Limb (tissue), 2 donors: ENCODE measurements at regions not wholly inside any gene's neighbourhood (a gene's known extent, or its start where the extent isn't known, plus 50 kb on each side); places are given as distances from the start of the nearest gene placed in this dataset.
"Not testable (repeated sequence)": the region's sequence is repeated elsewhere in the genome, so short reads cannot be mapped to it uniquely, and the experiment has no call there.

Experiments used
- DNase-seq, 2 donors: peaks; one replicate each; pipeline ENCODE4 v3.0.0-alpha.2; 2016; ENCODE audit errors: extremely low spot score in 2 of 2

DNA sequence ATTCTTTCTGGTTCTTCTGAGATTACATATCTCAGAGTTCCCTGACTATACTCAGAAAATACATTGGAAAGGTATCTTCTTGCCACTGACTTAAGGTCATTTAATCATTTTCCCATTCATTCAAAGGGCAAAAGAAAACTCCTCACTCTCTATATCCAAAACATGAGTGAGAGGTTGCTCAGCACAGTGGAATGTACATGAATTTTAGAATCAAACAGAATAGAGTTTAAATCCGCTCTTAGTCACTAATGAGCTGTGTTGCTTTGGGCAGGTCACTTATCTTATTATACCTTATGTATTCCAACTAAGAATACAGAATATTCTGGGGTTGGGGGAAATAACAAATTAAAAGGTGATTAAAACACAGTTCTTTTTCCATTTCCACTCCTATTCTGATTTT, 452.6 kb upstream of the KLF12 start:
- no peak for DNase-seq

DNA sequence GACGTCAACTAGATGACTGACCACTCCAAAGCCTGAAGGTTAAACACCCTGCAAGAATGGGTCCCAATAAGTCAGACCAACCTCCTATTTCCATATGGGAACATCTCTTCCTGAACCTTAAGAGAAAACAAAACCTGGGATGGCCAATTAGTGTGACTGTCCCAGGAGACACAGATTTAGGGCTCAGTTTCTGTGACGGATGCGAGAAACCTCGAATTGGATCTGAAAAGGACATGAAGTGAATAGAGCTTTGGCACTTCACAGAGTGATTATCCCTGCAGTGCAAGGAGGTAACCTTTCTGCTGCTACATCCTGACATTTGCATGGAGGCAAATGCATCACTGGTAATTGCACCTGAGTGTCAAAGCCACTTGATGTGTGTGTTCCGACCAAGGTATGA, 442.2 kb upstream of the KLF12 start:
- DNase-seq, result no peak

DNA sequence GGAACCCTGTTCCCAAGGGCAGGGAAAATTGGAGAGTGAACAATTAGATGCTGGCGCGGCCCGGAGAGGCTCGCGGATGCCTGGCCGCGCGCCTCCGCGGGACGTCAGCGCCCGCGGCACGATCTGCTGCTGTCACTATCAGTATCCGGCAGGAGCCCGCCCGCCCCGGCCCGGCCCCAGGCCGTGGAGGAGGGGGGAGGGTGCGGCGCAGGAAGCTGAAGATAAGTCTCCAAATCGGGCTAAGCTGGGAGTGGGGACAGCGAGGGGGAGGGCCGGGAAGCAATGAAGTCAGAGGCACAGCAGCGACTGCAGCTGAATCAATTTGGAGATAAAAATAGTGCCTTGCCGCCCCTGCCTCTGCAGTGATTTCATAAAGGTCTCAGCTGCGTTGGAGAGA, 441.5 kb upstream of the KLF12 start:
- DNase-seq, result peak; percentile 83 to 86

DNA sequence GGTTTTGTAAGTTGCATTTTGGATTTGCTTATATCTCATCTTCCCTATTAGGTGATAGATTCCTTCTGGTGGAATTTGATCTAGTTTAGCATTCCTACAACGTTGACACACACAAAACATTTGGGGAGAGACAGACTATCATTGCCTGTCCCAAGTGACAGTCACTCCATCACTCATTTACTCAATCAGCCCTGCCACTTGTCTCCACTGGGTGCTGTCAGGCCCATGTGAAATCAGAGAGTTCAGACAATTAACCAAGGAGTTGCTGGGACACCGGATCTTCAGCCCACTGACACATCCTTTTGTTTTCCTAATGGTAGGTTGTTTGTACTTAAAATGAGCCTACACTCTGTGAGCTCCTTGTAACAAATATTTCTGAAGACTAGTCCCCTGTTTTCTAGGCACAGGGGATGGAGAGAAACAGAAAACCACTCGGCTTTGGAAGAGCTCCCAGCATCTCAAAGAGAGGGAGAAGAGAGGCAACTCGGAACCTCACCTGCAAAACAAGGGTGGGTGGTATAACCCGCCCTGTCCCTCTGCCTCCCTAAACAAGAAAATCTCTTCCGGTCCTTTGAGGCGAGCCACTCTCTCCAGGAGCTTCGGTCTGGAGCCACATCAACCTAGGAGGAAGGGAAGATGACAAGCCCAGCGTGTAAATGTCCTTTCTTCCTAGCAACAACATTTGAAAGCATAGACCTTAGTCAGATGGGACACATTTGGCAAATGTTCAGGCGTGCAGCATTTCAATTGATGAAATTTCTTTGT, 440.9 kb upstream of the KLF12 start:
- no peak for DNase-seq

DNA sequence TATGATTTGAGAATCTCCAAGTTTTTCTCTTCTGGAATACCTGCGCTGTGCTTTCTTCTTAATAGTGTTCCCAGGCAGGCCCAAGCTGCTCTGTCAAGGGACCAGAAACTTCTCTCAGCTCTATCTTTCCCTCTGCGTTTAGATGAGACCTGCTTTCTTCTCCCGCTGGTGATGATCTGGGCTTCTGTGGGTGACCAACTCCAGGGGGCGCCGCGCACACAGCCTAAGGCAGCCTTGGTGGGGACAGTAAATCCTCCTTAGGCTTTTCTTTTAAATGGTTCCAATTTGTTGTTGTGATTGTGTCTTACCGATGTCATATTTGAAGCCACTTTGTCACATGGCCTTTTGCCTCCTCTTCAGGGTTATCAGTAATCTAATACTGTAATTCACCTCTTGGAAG, 439.4 kb upstream of the KLF12 start:
- peak in 1 of 2 donors; percentile 32 for DNase-seq

DNA sequence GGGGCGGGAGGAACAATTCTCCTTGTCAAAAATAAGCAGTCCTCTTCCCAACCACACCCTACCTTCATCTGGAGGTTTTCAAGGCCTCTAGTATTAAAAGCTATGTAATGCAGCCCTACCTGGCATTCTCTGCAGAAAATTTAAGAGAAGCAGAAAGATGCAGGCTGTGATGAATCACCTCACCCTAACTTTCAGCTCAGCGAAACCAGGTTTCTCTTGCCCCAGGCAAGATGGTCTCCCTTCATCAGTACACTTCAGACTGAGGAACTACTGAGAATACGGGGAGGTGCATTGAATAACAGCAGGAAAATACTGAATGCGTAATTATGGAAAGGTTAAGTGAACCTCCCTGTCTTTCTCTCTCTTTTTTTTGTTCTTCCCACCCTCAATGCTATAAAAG, 437.6 kb upstream of the KLF12 start:
- DNase-seq, result no peak

DNA sequence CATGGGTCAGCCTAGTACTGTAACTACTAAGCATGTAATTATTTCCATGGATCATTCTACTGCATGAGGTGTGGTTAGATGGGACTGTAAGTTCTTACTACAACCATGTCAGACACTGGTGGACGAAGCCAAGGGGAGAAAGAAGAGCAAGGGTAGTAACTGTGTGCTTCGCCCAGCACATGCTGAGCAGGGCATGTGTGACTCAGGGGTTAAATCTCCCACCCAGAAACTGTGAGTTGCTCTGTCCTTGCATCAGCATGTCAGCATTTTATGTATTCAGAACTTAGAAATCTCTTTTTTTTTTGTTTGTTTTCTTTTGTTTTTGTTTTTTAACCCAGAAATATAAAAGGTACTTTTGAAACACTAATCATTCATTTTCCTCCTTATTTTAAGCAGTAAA, 436.6 kb upstream of the KLF12 start:
- no peak for DNase-seq

DNA sequence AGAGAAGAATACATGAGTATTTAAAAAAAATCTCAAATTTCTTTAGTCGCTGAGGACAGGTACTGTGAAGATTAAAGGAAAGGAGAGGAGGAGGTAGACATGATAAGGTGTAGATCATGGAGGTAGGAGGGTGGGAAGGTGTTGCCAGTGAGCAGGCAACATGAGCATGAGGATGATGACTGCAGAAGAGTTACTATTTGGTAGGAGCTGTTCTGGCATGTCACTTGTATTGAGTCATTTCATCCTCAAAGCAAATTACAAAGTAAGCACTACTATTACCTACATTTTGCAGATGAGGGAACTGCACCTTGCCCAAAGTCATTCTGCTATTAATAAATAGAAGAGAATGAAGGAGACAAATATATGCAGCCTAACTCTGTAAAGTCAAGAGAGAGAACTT, 435.8 kb upstream of the KLF12 start:
- no peak for DNase-seq

DNA sequence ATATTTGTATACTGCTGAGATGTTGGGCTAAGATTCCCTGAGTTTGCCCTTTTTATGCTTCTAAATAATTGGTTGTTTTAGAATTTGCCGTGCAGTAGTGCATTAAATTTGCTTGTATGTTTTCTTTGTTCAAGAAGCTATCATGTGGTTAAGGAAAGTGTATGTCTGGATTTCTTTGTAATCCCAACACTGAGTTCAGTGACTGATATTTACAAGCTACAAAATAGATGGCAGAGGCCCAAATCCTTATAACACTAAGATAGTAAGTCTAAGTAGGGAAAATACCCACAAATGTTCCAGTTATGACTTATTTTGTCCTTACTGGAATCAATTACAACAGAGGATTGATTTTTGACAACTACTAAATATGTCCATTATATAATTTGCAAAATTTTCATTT, 435.0 kb upstream of the KLF12 start:
- DNase-seq, result no peak

DNA sequence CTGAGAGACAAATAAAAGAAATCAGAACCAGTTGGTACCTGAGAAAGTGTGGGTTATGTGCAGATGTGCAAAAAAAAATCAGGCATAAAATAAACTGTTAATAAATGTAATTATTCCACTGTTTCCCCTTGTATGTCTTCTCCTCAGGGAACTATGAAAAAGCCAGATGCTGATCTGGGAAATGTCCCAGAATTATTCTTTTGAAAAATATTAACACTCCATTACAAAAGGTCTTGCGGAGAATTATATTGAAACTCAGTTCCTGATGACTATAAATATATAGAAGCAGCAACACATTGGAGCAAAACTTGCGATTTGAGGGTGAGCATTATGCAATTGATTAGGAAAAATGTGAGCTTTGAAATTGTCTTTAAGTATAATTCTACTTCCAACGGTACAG, 433.3 kb upstream of the KLF12 start:
- no peak for DNase-seq

DNA sequence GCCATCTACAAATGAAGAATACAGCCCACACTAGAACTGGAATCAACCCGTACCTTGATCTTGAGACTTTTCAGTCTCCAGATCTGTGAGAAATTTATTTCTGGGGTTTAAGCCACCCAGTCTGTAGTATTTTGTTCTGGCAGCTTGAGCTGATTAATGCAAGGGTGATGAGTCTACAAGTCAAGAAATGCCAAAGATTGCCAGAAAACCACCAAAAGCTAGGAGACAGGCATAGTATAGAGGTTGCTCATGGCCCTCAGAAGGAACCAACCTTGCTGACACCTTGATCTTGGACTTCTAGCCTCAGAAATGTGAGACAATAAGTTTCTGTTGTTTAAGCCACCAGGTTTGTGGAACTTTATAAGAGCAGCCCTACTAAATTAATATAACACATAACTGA, 428.2 kb upstream of the KLF12 start:
- no peak for DNase-seq

DNA sequence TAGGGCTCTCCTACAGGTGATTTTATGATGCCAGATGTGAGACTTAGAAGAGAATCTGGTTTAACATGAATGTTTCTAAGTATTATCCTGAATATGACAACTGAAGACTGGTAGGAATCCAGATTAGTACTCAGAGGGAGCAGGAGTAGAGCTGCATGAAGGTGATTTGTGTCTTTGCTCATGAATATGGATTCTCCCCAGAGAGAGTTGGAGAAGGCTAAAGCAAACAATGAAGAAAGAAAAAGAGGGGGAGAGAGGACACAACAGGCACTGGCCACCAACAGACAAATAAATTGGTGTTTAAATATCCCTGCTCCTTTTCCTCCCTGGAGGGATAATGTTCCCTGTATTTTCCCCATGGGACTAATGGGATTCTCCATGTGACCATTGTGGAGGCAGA, 427.0 kb upstream of the KLF12 start:
- DNase-seq, result no peak

DNA sequence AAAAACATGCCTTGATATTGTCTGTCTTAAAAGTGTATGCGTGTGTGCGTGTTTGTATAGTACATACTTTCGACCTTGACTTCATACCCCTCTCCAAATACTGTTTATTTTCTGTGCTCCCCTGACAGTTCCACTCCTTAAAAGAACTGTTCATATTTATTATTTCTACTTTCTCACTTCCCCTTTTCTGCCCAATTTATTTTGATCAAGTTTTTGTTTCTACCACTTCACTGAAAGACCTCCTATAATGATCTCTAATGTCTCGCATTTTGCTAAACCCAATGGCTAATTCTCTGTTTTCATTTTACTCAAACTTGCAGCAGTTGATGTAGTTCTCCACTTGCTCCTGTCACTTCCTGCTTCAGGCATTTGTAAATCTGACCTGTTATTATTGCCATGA, 426.1 kb upstream of the KLF12 start:
- DNase-seq, result no peak

DNA sequence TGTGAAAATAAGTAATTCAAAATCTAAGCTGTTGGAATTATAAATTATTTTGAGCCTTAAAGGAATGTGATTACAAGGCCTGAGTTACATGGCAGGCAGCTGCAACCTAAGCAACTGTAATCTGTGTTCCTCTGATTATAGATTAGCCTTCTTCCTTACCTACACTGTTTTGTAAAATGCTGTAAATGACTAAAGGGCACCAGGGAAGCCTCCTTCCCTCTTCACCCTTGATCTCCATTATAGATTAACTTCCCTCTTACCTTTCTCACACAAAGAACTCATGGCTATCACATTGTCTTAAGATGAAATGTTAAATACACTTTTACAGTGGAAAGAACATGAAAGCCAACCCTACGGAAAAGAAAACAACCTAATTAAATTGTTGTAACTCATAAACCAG, 423.7 kb upstream of the KLF12 start:
- DNase-seq, result no peak

DNA sequence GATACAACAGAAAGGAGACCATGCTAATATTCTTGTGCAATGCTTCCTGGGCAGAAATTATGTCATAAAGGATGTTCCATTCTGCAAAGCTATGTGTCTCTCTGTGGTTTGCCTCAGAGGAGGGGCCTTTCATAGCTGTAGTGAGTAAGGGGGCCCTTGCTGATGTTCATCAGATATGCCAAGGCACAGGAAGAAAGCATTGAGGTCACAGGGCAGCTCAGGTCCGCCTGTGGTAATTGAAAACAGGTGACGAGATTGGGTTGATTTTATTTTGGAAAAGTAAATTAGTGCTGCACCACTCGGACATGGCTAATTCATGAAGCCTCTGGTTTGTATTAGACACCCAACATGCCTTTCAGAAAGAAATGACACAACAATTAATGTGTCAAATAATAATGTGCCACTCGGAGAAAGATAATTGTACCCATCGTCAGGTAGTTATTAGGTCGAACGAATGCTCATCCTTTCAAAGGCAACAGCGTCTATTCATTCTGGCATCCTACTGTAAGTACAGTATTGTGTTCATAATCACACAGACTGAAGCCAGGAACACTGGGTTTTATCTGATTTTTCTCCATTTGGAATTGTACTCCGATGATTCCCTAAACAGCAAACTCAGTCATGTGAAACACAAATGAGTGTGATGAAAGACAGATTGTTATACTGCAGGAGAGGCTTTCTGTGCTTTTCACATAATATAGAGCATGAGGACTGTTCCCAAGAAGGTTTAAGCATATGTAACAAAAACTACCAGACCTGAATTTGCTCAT, 421.6 kb upstream of the KLF12 start:
- no peak for DNase-seq

DNA sequence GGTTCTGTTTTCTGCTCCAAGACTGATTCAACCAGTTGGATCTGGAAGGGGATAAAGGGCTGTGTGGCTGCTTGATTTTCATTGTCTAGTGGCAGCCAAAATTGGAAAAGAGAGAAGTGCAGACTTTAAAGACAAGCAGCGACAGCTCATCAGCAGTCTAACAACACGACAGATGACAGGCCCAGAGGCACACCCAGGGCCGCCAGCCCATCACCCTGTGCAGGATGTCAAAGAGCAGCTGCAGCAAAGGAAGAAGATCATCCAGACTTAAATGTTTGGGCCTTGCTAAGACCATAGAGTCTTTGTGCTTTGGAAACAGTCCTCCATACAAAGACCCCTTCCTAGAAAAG, 421.0 kb upstream of the KLF12 start:
- DNase-seq, result peak in 1 of 2 donors; percentile 35

DNA sequence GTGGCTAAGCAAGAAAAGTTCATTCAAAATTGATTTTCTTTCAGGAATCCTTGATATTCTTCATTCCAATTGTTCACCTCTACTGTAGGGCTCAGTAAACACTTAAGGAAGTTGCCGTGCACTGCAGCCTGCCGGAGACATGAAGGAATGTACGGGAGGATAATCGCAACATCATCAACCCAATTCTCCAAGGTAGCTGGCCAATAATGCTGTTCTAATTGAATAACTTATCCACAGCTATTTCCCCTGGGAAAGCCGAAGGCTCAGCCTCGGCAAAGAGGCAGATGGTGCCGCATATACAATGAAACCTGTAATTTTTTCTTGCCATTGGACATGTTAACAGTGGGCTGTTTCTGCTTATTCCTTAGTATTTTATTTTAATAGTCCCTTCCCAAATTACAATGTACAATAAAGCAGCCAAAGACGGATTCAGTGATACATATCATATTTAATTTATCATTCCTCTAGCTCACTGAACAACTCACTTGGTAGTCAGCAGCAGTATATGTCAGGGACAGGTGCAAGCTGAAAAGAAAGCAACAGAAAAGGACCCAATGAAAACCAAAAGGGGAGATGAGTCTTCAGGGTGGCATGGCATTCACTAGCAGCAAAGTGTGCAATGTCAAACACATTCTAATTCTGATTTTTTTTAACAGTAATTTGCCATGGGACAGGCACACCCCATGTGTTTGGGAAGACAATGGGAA, 420.5 kb upstream of the KLF12 start:
- DNase-seq, result no peak

DNA sequence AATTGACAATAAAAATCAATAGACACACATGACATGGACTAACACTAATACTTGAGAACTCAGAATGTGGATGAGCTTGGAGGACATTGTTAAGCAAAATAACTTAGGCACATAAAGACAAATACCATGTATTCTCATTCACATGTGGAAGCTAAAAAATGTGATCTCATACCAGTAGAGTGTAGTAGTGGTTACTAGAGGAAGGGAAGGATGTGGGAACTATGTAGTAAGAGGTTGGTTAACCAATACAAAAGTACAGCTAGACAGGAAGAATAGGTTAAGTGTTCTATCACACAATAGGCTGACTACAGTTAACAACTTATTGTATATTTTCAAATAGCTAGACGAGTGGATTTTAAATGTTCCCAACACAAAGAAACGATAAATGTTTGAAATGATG, 415.8 kb upstream of the KLF12 start:
- DNase-seq, result no peak

DNA sequence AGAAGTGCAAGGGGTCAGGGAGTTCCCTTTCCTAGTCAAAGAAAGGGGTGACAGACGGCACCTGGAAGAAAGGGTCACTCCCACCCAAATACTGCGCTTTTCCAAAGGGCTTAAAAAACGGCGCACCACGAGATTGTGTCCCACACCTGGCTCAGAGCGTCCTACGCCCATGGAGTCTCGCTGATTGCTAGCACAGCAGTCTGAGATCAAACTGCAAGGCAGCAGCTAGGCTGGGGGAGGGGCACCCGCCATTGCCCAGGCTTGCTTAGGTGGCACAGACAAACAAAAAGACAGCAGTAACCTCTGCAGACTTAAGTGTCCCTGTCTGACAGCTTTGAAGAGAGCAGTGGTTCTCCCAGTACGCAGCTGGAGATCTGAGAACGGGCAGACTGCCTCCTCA, 402.4 kb upstream of the KLF12 start:
- not testable (repeated sequence) for DNase-seq

DNA sequence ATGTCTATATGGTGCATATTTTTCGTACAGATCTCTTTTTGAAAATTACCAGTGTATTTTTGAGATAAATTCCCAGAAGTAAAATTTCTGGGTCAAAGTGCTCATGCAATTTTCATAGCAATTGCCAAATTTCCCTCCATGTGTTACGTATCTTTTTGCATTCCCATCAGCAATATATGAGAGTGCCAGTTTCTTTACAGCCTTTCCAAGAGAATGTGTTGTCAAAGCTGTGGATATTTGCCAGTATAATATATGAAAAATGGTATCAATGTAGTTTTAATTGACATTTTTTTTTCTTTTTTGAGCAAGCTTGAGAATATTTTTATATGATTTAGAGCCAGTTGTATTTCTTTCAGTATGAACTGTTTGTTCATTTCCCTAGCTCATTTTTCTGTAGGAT, 399.0 kb upstream of the KLF12 start:
- DNase-seq, result no peak

DNA sequence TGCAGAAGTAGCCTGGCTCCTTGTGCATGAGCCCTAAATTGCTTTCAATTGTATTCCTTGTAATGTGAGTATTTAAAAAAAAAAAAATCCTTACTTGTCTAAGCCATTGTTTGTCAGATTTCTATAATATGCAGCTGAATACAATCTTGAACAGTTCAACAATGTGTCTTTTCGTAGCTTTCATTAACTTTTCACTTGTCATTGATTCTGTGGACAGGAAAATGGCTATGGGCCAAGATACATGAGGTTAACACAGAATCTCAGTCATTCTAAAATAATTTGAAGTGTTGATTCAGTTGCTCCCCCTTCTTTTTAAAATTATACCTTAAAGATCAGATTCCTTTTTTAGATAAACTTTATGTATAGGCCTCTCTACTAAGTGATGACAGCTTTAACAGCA, 395.8 kb upstream of the KLF12 start:
- no peak for DNase-seq

DNA sequence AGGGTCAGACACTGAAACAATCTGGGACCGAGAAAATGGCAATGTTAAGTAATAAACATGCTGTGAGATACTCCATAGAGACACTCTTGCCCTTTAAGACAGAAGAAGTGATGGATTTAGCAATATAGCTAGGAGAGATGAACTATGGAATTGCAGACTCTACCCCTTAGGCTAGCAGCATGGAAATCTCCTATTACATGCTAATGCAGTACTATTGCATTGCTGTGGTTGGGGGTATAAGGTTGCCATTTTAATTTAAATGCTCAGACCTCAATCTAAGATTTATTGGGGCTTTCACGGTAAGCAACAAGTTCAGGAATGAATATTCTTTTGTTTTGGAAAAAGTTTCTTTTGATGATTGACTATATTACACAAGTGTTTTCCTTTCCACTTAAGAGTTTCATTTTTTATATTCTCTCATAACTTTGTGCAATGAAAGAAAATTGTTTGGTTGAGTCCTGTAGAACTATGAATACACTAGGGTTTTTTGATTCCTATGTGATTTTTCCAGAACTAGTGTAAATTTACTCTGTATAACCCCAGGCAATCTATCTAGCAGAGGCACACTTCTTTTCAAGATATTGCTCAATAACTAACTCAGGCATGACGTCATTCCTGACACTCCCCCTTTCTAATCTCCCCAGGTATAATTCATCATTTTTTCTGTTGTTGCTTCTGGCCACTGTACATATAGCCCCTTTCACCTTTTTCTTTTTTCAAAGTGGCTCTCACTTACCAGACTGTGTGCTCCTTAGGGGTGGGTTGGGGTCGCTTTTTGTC, 394.7 kb upstream of the KLF12 start:
- DNase-seq, result no peak
